OCI-LY3 (cell line): ENCODE measurements at regions not wholly inside any gene's neighbourhood (a gene's known extent, or its start where the extent isn't known, plus 50 kb on each side); places are given as distances from the start of the nearest gene placed in this dataset.

Experiments
- H2AFZ ChIP-seq: fragments of 200-600, 300-600 bp; shearing (Covaris generic); 2 replicates; pipeline ENCODE4 v1.6.0; 2014; ENCODE audit warnings: antibody characterized with exemption, low read depth, low read length
- H3K27ac ChIP-seq: fragments of 200-600, 300-600 bp; sonication (generic); 2 replicates; pipeline ENCODE4 v1.5.1; 2014; ENCODE audit warnings: mild to moderate bottlenecking, low read length, moderate library complexity, mixed read lengths
- H3K27me3 ChIP-seq: fragments of 200-600, 300-600 bp; sonication (generic); 2 replicates; pipeline ENCODE4 v1.6.1; 2014; ENCODE audit warnings: low read depth, low read length, mixed read lengths
- H3K36me3 ChIP-seq: fragments of 200-600, 300-600 bp; sonication (generic); replicated peaks from 2 replicates; pipeline ENCODE3; 2014; ENCODE audit warnings: low read depth, low read length, mixed read lengths
- H3K4me1 ChIP-seq: fragments of 300-600, 200-600 bp; sonication (generic); 2 replicates; pipeline ENCODE4 v1.6.1; 2014; ENCODE audit warnings: low read length, mixed read lengths
- H3K4me2 ChIP-seq: fragments of 200-600, 300-600 bp; sonication (generic); 2 replicates; pipeline ENCODE4 v1.6.1; 2014; ENCODE audit warnings: low read length, mixed read lengths
- H3K4me3 ChIP-seq: fragments of 300-600, 200-600 bp; sonication (generic); 2 replicates; pipeline ENCODE4 v1.5.1; 2014; ENCODE audit warnings: antibody characterized with exemption, mild to moderate bottlenecking, low read length, moderate library complexity
- H3K79me2 ChIP-seq: fragments of 300-600, 200-600 bp; shearing (Covaris generic); 2 replicates; pipeline ENCODE4 v1.6.1; 2014; ENCODE audit warnings: mild to moderate bottlenecking, low read length, mixed read lengths
- H3K9ac ChIP-seq: fragments of 300-600, 200-600 bp; shearing (Covaris generic); 2 replicates; pipeline ENCODE4 v1.6.0; 2014; ENCODE audit warnings: mild to moderate bottlenecking, low read length, moderate library complexity
- H3K9me3 ChIP-seq: fragments of 200-600, 300-600 bp; shearing (Covaris generic); 2 replicates; pipeline ENCODE4 v1.6.1; 2014; ENCODE audit warnings: low read length, mixed read lengths; ENCODE audit not compliant: insufficient read depth
- H4K20me1 ChIP-seq: fragments of 200-600, 300-600 bp; sonication (generic); 2 replicates; pipeline ENCODE4 v1.6.1; 2016; ENCODE audit warnings: low read length, mixed read lengths; ENCODE audit not compliant: insufficient read depth
- EZH2phosphoT487 ChIP-seq: fragments of 200-600 bp; shearing (Covaris generic); IDR thresholded peaks from 2 replicates; pipeline ENCODE4 v1.6.1; 2018; ENCODE audit warnings: antibody characterized with exemption, mixed run types, low read depth
- TF ChIP-seq, protein P1 (sequence below): fragments of 200-600, 300-600 bp; sonication (generic); IDR thresholded peaks from 2 replicates; pipeline ENCODE4 v1.5.1; 2014; ENCODE audit warnings: antibody characterized with exemption, low read length, low read depth

DNA sequence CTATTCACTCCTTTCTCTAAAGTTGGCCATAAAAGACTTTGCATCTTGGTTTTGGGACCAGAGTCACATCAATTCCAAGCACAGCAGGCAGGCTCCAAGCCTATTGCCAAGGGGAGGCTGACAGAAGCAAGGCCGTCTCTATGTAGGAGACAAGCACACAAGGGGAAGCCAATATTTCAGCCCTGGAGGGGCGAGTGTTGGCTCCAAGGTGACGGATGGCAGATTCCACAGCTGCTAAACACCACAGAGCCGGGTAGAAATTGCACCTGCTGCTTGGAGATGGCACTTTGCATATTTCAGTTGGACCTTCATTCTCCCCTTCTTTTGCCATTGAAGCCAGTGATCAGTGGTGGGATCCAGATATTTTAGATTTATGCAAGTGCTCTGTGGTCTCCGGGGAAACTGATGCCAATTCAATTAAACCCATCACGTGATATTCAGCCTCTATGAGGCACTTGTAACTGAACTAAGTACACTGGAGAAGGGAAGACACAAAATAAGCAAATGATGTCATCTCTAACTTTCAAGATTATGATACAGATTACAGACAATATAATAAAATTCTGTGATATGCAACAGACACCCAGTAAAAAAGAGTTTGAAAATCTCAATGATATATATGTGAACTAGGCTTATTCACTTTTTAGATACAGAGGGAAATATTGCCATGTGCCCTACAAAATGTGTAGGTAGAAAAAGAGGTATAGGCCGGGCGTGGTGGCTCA, 102.8 kb upstream of the GREM2 start:
- Histone ChIP-seq H4K20me1 (no peaks in the 10 kb centered on the region), H3K4me3 (no peak overlapping the region), H2AFZ (0 out of 2 replicates have a peak overlapping the region, but pooled peaks have one; percentile 7), H3K4me2 (0 out of 2 replicates have a peak overlapping the region, but pooled peaks have one; percentile 13), H3K36me3 (no peaks in the 10 kb centered on the region), H3K4me1 (peaks cover 31% of the 10 kb centered on the region), H3K27me3 (no peaks in the 10 kb centered on the region), H3K27ac (no peak overlapping the region), H3K79me2 (peaks cover 9% of the 10 kb centered on the region), H3K9me3 (no peaks in the 10 kb centered on the region), H3K9ac (no peak overlapping the region)
- TF ChIP-seq EZH2phosphoT487: no peak
- TF ChIP-seq, protein P1, sequence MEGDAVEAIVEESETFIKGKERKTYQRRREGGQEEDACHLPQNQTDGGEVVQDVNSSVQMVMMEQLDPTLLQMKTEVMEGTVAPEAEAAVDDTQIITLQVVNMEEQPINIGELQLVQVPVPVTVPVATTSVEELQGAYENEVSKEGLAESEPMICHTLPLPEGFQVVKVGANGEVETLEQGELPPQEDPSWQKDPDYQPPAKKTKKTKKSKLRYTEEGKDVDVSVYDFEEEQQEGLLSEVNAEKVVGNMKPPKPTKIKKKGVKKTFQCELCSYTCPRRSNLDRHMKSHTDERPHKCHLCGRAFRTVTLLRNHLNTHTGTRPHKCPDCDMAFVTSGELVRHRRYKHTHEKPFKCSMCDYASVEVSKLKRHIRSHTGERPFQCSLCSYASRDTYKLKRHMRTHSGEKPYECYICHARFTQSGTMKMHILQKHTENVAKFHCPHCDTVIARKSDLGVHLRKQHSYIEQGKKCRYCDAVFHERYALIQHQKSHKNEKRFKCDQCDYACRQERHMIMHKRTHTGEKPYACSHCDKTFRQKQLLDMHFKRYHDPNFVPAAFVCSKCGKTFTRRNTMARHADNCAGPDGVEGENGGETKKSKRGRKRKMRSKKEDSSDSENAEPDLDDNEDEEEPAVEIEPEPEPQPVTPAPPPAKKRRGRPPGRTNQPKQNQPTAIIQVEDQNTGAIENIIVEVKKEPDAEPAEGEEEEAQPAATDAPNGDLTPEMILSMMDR: no peak

DNA sequence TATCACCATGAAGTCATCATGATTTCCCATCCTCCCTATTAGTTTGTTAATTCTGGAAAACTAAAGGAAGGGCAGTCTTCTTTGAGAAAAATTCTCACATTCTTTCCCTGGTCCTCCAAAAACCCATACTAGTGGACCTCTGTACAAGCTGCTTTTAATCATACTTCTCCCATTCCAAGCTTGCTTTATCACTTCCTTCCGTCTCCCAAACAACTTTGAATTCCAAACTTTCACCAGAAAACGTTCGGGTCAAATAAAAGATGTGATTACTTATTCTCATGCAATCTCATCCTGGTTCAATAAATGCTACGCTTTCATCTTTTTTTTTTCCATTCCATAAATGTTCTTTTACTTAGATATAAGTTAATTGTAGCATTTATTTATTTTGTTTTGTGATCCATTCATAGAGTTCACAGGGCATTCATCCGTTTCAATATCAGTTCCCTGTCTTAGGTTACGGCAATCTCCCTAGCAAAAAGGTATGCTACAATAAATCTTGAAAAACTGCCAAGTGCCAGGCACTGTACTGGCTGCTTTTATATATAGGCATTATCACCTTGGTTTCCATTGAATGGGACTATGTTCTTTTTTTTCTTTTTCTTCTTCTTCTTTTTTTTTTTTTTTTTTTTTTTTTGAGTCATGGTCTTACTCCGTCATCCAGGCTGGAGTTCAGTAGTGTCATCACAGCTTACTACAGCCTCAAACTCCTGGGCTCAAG, 100.2 kb upstream of the GREM2 start:
- Histone ChIP-seq H3K9me3 (no peaks in the 10 kb centered on the region), H3K4me1 (peaks cover 40% of the 10 kb centered on the region), H4K20me1 (no peaks in the 10 kb centered on the region), H3K79me2 (peaks cover 34% of the 10 kb centered on the region), H3K36me3 (peaks cover 13% of the 10 kb centered on the region), H2AFZ (no peak overlapping the region), H3K27me3 (no peaks in the 10 kb centered on the region), H3K4me3 (no peak overlapping the region), H3K4me2 (no peak overlapping the region), H3K27ac (peak overlapping the region; percentile 79; the same call in 1 of the 2 replicates), H3K9ac (no peak overlapping the region)
- TF ChIP-seq, protein P1: no peak
- no peak for TF ChIP-seq EZH2phosphoT487

DNA sequence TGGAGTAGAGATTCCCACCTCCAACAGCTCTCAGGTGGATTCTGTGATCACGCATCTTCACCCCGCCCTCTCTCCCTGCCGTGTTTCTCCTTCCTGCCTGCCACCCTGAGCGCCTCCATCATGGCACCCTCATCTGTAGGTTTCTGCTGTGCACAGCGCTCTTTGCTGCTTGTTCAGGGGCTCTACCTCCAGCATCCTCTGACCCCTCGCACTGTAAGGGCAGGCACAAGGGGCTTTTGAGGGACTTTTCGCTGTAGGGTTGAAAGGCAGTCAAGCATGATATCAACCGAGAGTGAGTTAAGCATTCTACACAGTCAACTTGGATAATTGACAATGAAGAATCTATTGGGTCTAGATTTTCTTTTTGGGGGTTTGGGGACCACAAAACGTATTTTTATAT, 99.1 kb upstream of the GREM2 start:
- Histone ChIP-seq H3K4me2 (peak overlapping the region; percentile 83), H4K20me1 (no peaks in the 10 kb centered on the region), H3K9me3 (no peaks in the 10 kb centered on the region), H3K4me1 (peaks cover 40% of the 10 kb centered on the region), H3K79me2 (peaks cover 44% of the 10 kb centered on the region), H3K36me3 (peaks cover 15% of the 10 kb centered on the region), H3K27ac (peak overlapping the region; percentile 79), H2AFZ (peak overlapping the region; percentile 44), H3K4me3 (peak overlapping the region; percentile 78), H3K27me3 (no peaks in the 10 kb centered on the region), H3K9ac (peak overlapping the region; percentile 81)
- TF ChIP-seq, protein P1: no peak
- no peak for TF ChIP-seq EZH2phosphoT487

DNA sequence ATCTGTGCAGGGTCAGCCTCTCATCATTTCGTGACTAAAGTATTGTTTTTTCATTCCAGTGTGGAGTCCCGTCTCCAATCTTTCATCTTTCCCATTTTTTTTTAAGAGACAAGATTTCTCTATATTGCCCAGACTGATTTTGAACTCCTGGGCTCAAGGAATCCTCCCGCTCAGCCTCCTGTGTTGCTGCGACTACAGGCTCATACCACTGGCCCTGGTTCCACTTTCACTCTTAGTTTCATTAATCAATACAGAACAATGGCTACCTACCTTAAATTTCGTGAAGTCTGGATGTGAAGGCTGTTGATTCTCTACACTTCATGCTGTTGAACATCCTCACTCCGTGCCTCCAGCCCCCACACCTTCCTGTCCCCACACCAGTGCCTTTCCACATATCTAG, 97.7 kb upstream of the GREM2 start:
- Histone ChIP-seq H3K27me3 (no peaks in the 10 kb centered on the region), H3K9me3 (no peaks in the 10 kb centered on the region), H3K4me3 (peak overlapping the region; percentile 78), H3K4me1 (peaks cover 37% of the 10 kb centered on the region), H3K36me3 (peaks cover 15% of the 10 kb centered on the region), H3K4me2 (peak overlapping the region; percentile 83), H4K20me1 (no peaks in the 10 kb centered on the region), H3K79me2 (peaks cover 48% of the 10 kb centered on the region), H3K27ac (peak overlapping the region; percentile 79), H2AFZ (peak overlapping the region; percentile 79), H3K9ac (peak overlapping the region; percentile 81)
- TF ChIP-seq EZH2phosphoT487: no peak
- TF ChIP-seq, protein P1: no peak
